Right lobe of liver (tissue), 6 donors: ENCODE measurements at regions not wholly inside any gene's neighbourhood (a gene's known extent, or its start where the extent isn't known, plus 50 kb on each side); places are given as distances from the start of the nearest gene placed in this dataset.

Experiments used
- ATAC-seq, 4 donors: fragments of 200-7000 bp; cut with Tn5 transposase; one replicate each; pipeline ENCODE4 v1.9.1; 2020; ENCODE audit warnings: mild to moderate bottlenecking in 4 of 4, moderate library complexity in 4 of 4
- DNase-seq, 3 donors: peaks; one replicate each; pipeline ENCODE4 v3.0.0-alpha.2; 2020
- H3K27ac ChIP-seq, 3 donors: fragments of 200-600 bp; one replicate each; pipeline ENCODE4 v1.8.0; 2022
- H3K27me3 ChIP-seq, 2 donors: fragments of 200-600 bp; one replicate each; pipeline ENCODE4 v1.8.0; 2022
- H3K36me3 ChIP-seq, 4 donors: fragments of 200-600 bp; sonication (generic) in 1 of 4; one replicate each; pipeline versions ENCODE4 v1.5.1 to v1.8.0; 2017 to 2022; ENCODE audit warnings: control low read depth in 1 of 4
- H3K4me1 ChIP-seq, 4 donors: fragments of 200-600 bp; sonication (generic) in 1 of 4; one replicate each; pipeline versions ENCODE4 v1.5.1 to v1.8.0; 2017 to 2022; ENCODE audit warnings: control low read depth in 1 of 4
- H3K4me3 ChIP-seq, 3 donors: fragments of 200-600 bp; one replicate each; pipeline ENCODE4 v1.8.0; 2022
- H3K9me3 ChIP-seq, 4 donors: fragments of 200-600 bp; sonication (generic) in 1 of 4; one replicate each; pipeline versions ENCODE4 v1.5.1 to v1.8.0; 2017 to 2022; ENCODE audit warnings: control low read depth in 1 of 4
- CTCF ChIP-seq, 4 donors: fragments of 200-600 bp in 3 of 4; fragments of 450-650 bp in 1 of 4; IDR thresholded peaks; one replicate each; pipeline versions ENCODE4 v1.5.1 to v1.8.0; 2016 to 2022; ENCODE audit warnings: antibody characterized with exemption in 4 of 4, mild to moderate bottlenecking in 2 of 4
- POLR2A ChIP-seq: fragments of 450-650 bp; IDR thresholded peaks from one replicate; pipeline ENCODE4 v1.6.1; 2017; ENCODE audit warnings: antibody characterized with exemption, mild to moderate bottlenecking
- WGBS: methylation state at CpG from one replicate; pipeline ENCODE4 v1.1.6; 2018; ENCODE audit warnings: low coverage, low lambda C conversion rate; ENCODE audit not compliant: insufficient coverage; ENCODE audit errors: missing lambda C conversion rate; 5-methylcytosine and 5-hydroxymethylcytosine counted together
- intact Hi-C, 2 donors: fragments of 100-400 bp; cut with DNase I; formaldehyde crosslinking; loops; one replicate each; pipeline versions ENCODE4 v1.11.2 to v1.14.1; 2022
- donor health status: DM: no; HTN: yes; CAD: no.
- donor health status: DM: no; HTN: no; CAD: no.
- donor health status: DM: no; HTN: no; CAD: no.
- donor health status: DM: no; HTN: yes; CAD: no.
- donor health status: DM: no; HTN: yes; CAD: no.

GRCh38 chr2:143952536-143952935 lies 567.4 kb downstream of the ZEB2 start:
- no peak overlapping the region for H3K4me3 ChIP-seq
- TF ChIP-seq CTCF (IDR thresholded peaks at IDR 0.05) = no peak
- TF ChIP-seq POLR2A = no peak
- DNase-seq (no peak), ATAC-seq (no peak)
- intact Hi-C loops = no loop called here
- 71% methylated on average over 1 of the region's 1 CpG for WGBS
- no peak overlapping the region for H3K27ac ChIP-seq
- H3K4me1 ChIP-seq = no peaks in the 10 kb centered on the region
- H3K9me3 ChIP-seq = no peaks in the 10 kb centered on the region
- H3K27me3 ChIP-seq = no peaks in the 10 kb centered on the region
- H3K36me3 ChIP-seq = no peaks in the 10 kb centered on the region

GRCh38 chr2:143950704-143951103 lies 569.2 kb downstream of the ZEB2 start:
- 49% methylated on average over 2 of the region's 2 CpGs for WGBS
- no peaks in the 10 kb centered on the region for H3K27me3 ChIP-seq
- no peak overlapping the region for H3K4me3 ChIP-seq
- TF ChIP-seq CTCF (IDR thresholded peaks at IDR 0.05) (no peak), POLR2A (no peak)
- no peak for ATAC-seq
- intact Hi-C loops = no loop called here
- no peaks in the 10 kb centered on the region for H3K9me3 ChIP-seq
- no peak overlapping the region for H3K27ac ChIP-seq
- DNase-seq = no peak
- H3K36me3 ChIP-seq = no peaks in the 10 kb centered on the region
- H3K4me1 ChIP-seq = no peaks in the 10 kb centered on the region

DNA sequence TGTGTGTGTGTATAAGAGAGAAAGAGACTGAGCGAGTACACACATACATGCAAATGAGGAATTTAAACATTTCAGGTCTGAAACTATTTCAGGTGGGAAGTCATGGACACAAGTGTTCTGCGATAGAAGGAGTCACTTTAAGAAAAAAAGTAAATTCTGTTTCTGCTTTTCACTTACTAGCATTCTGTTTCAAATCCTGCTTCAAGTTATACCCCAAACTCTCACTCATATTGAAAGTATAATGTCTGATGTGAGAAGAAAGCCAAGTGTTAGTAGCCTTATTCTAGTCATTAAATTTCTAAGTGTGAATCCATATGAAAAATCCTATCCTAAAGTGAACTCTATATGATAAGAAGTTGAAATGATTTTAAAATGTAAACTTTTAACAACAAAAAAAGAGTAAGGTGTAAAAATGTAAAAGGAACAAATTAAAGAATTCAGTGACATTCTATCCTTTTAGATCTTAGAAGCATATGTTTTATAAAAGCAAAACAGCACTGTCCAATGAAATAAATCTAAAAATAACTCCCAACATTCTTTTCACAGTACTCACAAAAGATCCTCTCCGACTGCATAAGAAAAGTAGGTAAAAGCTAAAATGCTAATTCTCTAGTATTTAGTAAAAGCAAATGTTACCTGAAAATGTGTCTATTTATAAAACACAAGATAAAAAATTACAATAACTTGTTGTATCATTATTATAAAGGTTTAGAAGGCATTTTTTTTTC lies 570.6 kb downstream of the ZEB2 start:
- 74% methylated on average over 3 of the region's 3 CpGs for WGBS
- H3K4me1 ChIP-seq = no peaks in the 10 kb centered on the region
- no peak for DNase-seq
- no peaks in the 10 kb centered on the region for H3K9me3 ChIP-seq
- no peak overlapping the region for H3K27ac ChIP-seq
- no peak for ATAC-seq
- no peak overlapping the region for H3K4me3 ChIP-seq
- no peaks in the 10 kb centered on the region for H3K27me3 ChIP-seq
- intact Hi-C loops = no loop called here
- H3K36me3 ChIP-seq = no peaks in the 10 kb centered on the region
- no peak for TF ChIP-seq CTCF (IDR thresholded peaks at IDR 0.05)
- TF ChIP-seq POLR2A = no peak

- no peaks in the 10 kb centered on the region for H3K9me3 ChIP-seq
- TF ChIP-seq CTCF (IDR thresholded peaks at IDR 0.05) (no peak), POLR2A (no peak)
- H3K36me3 ChIP-seq = no peaks in the 10 kb centered on the region
- DNase-seq (no peak), ATAC-seq (no peak)
- H3K4me1 ChIP-seq = no peaks in the 10 kb centered on the region
- intact Hi-C loops = no loop called here
- no peak overlapping the region for H3K27ac ChIP-seq
- no peak overlapping the region for H3K4me3 ChIP-seq
- WGBS = 72% methylated on average over 2 of the region's 2 CpGs
- H3K27me3 ChIP-seq = no peaks in the 10 kb centered on the region
Observed at GRCh38 chr2:143948710-143949109, 571.2 kb downstream of the ZEB2 start.
